NCI-H2081 treated with DMSO at 0.1 percent for 48 hours (cell line): ENCODE measurements at regions not wholly inside any gene's neighbourhood (a gene's known extent, or its start where the extent isn't known, plus 50 kb on each side); places are given as distances from the start of the nearest gene placed in this dataset.

Experiments used
- DNase-seq: peaks from one replicate; lab custom pipeline; 2025; lab: John Stamatoyannopoulos, UW

- no peak for DNase-seq
These were observed 389.1 kb downstream of the PBX1 start for GRCh38 chr1:164948101-164948500.

- DNase-seq = no peak
These were observed 378.3 kb downstream of the PBX1 start for GRCh38 chr1:164937291-164937690.

GRCh38 chr1:164932580-164932979 is 373.6 kb downstream of the PBX1 start:
- DNase-seq = no peak

GRCh38 chr1:164930833-164931232 is 371.8 kb downstream of the PBX1 start:
- DNase-seq = no peak

- no peak for DNase-seq
These were observed 371.3 kb downstream of the PBX1 start for GRCh38 chr1:164930241-164930640.

GRCh38 chr1:164928232-164928812 is 369.3 kb downstream of the PBX1 start:
- DNase-seq = no peak

- DNase-seq = no peak
These were observed 367.1 kb downstream of the PBX1 start for GRCh38 chr1:164926107-164926506.

- DNase-seq = no peak
These were observed 363.6 kb downstream of the PBX1 start for GRCh38 chr1:164922585-164922984.

- no peak for DNase-seq
These were observed 362.5 kb downstream of the PBX1 start for GRCh38 chr1:164921493-164921892.

- DNase-seq = no peak
These were observed 359.2 kb downstream of the PBX1 start for GRCh38 chr1:164918140-164918539.

- DNase-seq = no peak
These were observed 355.2 kb downstream of the PBX1 start for GRCh38 chr1:164914208-164914607.

- DNase-seq = no peak
These were observed 353.3 kb downstream of the PBX1 start for GRCh38 chr1:164912290-164912689.

- no peak for DNase-seq
These were observed 351.7 kb downstream of the PBX1 start for GRCh38 chr1:164910671-164911070.

GRCh38 chr1:164907666-164908065 is 348.7 kb downstream of the PBX1 start:
- no peak for DNase-seq

GRCh38 chr1:164905869-164906268 is 346.9 kb downstream of the PBX1 start:
- DNase-seq = no peak

- no peak for DNase-seq
These were observed 343.5 kb downstream of the PBX1 start for GRCh38 chr1:164902491-164902890.
